Activated T-helper 1 cell treated with anti-CD3 and anti-CD28 coated beads, Interleukin-2, amount 50 U/mL, for 16 hours (primary cell): ENCODE measurements at regions not wholly inside any gene's neighbourhood (a gene's known extent, or its start where the extent isn't known, plus 50 kb on each side); places are given as distances from the start of the nearest gene placed in this dataset.

ENCODE experiments used
- DNase-seq, 2 donors: peaks; one replicate each; pipeline ENCODE4 v3.0.0-alpha.2; 2020; ENCODE audit warnings: low read depth in 1 of 2, low spot score in 1 of 2

GRCh38 chr16:86374603-86375130, 135.7 kb upstream of the FOXF1 start:
- no peak for DNase-seq

- DNase-seq = no peak
Observed at GRCh38 chr16:86375364-86375763, 135.0 kb upstream of the FOXF1 start.

- no peak for DNase-seq
Observed at GRCh38 chr16:86375851-86376250, 134.5 kb upstream of the FOXF1 start.

GRCh38 chr16:86376837-86377236, 133.5 kb upstream of the FOXF1 start:
- no peak for DNase-seq

DNA sequence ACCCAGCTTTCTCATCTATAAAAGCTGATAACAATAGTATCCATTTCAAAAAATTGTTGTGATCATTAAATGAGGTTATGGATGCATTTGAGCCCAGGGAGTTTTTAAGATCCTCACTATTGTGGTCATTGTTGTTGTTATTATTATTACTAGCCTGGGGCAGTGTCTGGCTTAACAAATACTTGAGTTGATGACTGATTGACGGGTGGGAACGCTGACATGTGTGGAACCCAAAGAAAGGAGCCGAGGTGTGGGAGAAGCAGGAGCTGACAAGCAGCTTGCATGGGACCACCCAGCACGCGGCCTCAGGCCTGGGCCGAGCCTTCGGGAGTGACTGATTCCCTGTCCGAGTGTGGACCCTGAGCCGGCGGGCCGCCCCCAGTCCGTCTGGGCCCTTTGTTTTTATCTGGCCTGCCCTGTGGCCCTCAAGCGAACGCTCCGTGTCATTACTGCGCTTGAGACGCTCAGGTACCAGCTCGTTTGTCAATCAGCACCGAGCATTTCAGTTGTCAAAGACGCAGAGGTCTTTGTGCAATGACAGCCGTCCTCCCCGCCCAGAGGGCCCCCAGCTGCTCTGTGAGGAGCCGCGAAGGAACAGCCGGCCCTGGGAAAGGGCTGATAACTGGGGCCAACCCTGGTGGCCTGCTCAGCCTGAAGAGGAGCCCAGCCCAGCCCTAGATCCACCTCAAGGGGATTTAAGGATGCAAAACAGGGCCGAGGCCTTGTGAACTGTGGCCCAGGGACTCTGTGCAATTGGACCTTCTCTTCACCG, 132.9 kb upstream of the FOXF1 start:
- no peak for DNase-seq

DNA sequence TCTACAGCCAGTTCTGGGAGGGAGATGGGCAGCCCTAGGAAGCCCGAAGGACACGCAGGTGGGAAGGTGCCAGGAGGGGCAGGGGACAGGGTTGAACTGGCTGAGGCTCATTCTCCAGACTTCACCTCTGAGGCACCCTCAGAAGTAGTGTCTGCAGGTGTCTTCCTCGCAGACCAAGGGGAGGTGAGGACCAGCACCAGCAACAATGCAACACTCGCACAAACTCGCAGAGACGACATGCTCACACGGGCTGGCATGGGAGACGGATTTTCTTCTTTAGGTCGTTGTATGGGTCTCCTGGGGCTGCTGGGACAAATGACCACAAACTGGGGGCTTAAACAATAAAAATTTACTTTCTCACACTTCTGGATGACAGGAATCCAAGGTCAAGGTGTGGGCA, 132.2 kb upstream of the FOXF1 start:
- no peak for DNase-seq

GRCh38 chr16:86378831-86379504, 131.4 kb upstream of the FOXF1 start:
- no peak for DNase-seq

- DNase-seq = no peak
Observed at GRCh38 chr16:86379505-86379846, 130.9 kb upstream of the FOXF1 start.

DNA sequence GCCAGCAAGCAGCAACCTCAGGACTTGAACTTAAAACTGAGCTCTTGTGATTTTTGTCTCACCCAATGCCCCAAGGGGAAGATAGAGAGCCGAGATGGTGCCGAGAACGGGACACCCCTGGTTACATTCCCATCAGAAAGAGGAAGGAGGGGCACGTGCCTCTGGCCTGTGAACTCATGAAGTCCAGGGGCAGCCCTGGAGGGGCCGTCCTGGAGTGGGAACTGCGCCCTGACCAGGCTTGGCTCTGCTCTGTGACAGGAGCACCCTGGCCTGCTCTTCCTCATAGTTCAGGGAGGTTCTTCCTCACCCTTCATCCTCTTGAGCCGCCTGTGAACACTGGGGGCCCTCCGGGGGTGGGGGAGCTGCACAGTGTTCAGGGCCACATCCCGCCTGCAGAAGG, 130.3 kb upstream of the FOXF1 start:
- DNase-seq = no peak

DNA sequence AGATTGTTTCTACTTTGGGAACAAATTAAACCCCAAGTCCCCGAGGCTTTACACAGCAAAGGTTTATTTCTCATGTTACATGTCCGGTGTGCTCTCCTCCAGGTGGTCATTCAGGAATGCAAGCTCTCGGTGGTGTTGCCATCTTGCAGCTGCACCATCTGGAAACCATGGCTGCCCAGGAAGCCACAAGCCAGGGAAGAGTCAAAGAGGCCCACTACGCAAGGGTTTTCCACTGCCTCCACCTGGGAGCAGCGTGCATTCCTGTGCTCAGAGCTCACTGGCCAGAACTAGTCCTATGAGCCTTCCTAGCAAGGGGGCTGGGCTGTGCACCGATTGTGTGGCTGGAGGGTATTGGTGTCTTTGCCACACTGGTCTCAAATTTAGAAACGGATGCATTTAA, 128.8 kb upstream of the FOXF1 start:
- DNase-seq = no peak

DNA sequence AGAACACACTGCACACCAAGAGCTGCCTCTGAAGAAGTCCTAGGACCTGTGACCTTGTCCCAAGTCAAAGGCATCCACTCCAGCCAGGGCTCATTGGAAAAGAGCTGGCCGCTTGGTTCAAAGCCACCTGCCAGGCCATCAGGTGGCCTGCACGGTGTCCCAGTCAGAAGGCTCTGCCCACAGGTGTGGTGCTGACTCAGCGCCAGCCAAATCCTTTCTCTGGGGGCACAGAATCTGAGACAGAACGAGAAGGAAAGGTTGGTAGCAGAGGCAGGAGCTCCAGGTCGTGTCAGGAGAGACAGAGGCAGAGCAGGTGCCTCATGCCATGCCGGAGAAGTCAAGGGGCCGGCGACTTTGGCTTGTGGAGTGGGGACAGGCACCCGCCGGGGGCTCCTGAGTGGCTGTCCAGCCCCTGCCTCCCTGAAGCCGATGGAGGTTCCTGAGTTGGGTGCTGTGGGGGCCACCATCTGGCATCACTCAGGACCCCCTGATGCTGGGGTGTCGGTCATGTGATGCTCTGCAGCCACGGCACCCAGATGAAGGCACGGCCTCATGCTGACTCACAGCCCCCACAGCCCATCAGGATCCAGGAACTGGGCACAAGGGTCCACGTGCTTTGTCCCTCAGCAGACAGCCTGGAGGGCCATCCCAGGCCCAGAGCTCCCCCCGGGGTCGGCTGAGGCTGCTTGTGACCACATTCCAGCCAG, 128.1 kb upstream of the FOXF1 start:
- DNase-seq = no peak

GRCh38 chr16:86382774-86383407, 127.4 kb upstream of the FOXF1 start:
- no peak for DNase-seq

DNA sequence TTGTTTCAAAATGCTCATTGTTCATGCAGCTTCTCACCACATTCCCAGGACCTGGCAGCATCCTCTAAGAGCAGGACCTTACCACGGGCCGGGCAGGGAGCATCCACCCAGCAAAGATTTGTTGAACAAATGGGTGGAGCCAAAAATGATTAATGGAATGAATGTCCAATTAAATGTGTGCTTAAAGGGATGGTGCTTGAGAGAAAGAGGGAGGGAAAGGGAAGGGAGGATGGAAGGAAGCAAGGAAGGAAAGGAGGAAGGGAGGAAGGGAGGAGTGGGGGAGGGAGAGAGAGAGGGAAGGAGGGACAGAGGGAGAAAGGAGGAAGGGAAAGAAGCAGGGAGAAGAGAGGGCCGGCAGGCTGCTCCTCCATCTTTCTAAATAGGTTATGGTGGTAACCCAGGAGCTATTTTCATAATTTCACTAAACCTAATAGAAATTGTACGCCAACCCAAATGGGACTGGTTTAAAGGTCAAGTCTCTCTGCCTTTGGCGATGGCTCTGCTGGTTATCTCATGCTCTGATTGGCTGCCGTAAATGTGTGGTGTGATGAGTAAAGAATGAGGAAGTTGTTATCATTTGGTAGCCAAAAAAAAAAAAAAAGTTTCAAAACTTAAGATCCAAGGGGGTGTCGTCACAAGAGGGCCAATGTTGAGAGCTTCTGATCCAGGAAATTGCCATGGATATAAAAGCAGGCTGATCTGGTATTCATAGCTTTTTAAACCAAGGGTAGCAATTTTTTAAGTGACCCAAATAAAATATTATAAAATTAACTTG, 126.7 kb upstream of the FOXF1 start:
- DNase-seq = no peak

DNA sequence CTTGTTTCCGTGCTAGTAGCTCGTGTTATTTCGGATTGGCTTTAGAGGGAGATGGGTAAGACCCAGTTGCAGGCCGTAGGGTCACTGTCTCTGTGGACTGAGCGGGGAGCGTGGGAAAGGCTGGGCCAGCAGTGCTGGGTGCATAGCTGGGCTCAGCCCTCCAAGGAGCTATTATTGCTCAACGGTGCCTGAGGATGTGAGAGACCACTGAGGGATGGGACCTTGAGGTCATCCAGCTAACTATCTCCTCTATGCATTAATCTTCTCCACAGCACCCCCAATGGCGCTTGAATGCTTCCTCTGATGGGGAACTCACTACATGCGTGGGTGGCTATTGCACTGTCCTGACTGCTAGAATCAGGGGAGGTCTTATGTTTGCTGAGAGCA, 126.1 kb upstream of the FOXF1 start:
- DNase-seq = no peak

- DNase-seq = no peak
Observed at GRCh38 chr16:86384980-86385379, 125.3 kb upstream of the FOXF1 start.

- no peak for DNase-seq
Observed at GRCh38 chr16:86387468-86388440, 122.6 kb upstream of the FOXF1 start.

DNA sequence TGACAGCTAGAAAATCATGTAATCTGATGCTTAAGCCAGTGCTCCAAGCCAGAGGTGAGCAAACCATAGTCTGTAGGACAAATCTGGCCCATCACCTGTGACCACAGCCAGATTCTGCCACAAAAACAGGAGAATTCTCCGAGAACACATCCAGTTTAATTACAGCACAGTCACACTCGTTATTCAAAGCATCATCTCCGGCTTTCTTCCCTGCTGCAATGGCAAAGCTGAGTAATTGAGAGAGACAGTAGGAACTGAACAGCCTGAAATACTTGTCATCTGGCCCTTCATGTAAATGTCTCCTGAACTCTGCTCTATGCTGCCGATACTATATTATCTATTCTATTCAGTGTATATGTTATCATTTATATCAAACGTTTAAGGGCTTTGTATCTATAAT, 121.4 kb upstream of the FOXF1 start:
- DNase-seq = no peak

DNA sequence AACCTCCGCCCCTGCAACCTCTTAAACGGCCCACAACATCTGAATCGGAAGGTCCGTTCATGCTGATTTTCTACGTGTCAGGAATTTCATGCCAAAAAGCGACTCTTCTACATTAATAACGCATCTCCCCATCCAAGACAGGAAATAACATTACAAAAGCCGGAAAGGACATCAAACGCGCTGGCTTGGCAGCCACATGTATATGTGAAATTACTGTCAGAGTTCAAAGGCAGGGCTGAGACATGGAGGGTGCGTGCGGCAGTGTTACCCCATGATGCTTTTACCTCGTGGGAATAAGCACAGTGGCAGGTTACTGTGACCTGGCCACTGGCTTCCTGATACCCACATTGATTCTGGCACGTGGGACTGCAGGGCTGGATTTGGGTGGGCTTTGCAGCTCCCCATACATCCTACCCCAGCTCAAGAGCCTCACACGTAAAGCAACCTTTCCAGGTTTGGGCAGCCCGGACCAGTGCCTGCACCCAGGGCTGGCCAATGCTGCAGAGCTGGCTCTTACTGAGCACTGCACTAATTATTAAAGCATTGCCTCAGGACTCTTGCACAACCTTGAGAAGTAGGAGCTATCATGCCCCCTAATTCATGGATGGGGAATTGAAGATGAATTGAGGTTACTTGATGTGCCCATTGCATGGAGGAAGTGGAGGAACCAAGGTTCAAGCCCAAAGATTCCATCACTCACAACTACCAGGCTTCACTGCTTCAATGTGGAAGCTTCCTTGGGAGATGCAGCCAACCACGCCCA, 120.6 kb upstream of the FOXF1 start:
- DNase-seq = no peak

DNA sequence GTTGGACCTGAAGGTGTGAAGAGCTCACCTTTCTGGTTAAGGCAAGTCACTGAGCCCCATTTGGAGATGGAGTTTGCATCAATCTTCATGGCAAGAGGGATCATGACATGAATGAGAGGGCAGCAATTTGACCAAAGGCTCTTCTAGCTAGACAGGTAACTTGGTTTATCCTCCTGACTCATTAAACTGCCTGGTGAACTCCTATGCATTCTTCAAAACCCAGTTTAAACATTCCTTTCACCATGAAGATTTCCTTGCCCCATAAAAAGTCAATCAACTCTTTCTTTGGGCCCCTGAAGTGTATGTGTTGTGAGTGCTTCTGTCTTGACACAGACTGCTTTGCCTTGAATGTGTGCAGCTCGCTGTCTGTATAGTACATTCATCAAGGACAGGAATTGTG, 120.0 kb upstream of the FOXF1 start:
- no peak for DNase-seq
